ENCODE measurements at regions not wholly inside any gene's neighbourhood (a gene's known extent, or its start where the extent isn't known, plus 50 kb on each side); places are given as distances from the start of the nearest gene placed in this dataset.
"Not testable (repeated sequence)": the region's sequence is repeated elsewhere in the genome, so short reads cannot be mapped to it uniquely, and the experiment has no call there.

DNA sequence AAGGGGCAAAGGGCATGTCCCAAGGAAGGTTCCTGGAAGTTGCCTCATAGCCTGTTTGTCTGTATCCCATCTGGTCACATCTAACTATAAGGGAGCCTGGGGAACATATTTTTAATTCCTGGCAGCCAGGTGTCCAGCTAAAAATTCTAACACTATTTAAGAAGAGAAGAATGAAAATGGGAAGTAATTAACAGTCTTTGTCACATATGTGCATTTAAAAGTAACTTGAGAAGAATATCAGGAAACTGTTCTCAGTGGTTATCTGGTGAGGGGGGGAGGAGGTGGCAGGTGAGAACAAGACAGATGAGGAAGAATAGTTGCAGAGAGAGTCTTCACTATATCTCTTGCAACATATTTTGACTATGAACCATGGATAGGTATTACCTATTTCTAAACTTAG is 75.5 kb upstream of the ELOVL5 start:
- Histone ChIP-seq H4K20me1 (ENCODE audit: insufficient read depth) (no peaks in the 10 kb centered on the region), H3K4me2 (ENCODE audit: low read length) (no peak overlapping the region)

DNA sequence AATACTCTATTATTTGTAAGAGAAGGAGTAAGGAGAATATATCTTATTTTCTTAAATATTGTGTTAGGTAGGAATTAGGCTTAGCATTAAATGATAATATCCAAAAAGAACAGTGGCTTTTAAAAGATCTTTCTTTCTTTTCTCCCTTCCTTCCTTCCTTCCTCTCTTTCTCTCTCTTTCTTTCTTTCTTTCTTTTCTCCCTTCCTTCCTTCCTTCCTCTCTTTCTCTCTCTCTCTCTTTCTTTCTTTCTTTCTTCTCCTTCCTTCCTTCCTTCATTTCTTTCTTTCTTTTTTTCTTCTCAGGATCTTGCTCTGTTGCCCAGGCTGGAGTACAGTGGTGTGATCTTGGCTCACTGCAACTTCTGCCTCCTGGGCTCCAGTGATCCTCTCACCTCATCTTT is 74.8 kb upstream of the ELOVL5 start:
- not testable (repeated sequence) for H3K9me3 ChIP-seq (ENCODE audit: low read length); H3K36me3 ChIP-seq (ENCODE audit: insufficient read depth, low read length); H3F3A ChIP-seq (ENCODE audit: insufficient read depth, low read length, poor library complexity, severe bottlenecking); H3K79me2 ChIP-seq (replicated peaks; ENCODE audit: insufficient read depth, low read length); H3K9me2 ChIP-seq (ENCODE audit: insufficient read depth, low read length); H3K4me3 ChIP-seq (ENCODE audit: low read length); H4K20me1 ChIP-seq (ENCODE audit: insufficient read depth); H3K4me2 ChIP-seq (ENCODE audit: low read length); H3K27me3 ChIP-seq (ENCODE audit: insufficient read depth, low read depth, low read length); H3K9ac ChIP-seq (ENCODE audit: low read length); H2AFZ ChIP-seq (ENCODE audit: low read depth, low read length); H3K27ac ChIP-seq (ENCODE audit: low read length)

More for the DNA sequence above, 75.5 kb upstream of the ELOVL5 start:
- TF ChIP-seq SMC3 (conservative IDR thresholded peaks at IDR 0.05; ENCODE audit: poor library complexity) (no peak), RAD21 (conservative IDR thresholded peaks at IDR 0.05) (no peak), MXI1 (conservative IDR thresholded peaks at IDR 0.05; ENCODE audit: poor library complexity, severe bottlenecking) (no peak), EP300 (conservative IDR thresholded peaks at IDR 0.05; ENCODE audit: poor library complexity, severe bottlenecking) (no peak), POLR2AphosphoS5 (IDR thresholded peaks at IDR 0.05) (no peak)
- TF ChIP-seq, protein P1, sequence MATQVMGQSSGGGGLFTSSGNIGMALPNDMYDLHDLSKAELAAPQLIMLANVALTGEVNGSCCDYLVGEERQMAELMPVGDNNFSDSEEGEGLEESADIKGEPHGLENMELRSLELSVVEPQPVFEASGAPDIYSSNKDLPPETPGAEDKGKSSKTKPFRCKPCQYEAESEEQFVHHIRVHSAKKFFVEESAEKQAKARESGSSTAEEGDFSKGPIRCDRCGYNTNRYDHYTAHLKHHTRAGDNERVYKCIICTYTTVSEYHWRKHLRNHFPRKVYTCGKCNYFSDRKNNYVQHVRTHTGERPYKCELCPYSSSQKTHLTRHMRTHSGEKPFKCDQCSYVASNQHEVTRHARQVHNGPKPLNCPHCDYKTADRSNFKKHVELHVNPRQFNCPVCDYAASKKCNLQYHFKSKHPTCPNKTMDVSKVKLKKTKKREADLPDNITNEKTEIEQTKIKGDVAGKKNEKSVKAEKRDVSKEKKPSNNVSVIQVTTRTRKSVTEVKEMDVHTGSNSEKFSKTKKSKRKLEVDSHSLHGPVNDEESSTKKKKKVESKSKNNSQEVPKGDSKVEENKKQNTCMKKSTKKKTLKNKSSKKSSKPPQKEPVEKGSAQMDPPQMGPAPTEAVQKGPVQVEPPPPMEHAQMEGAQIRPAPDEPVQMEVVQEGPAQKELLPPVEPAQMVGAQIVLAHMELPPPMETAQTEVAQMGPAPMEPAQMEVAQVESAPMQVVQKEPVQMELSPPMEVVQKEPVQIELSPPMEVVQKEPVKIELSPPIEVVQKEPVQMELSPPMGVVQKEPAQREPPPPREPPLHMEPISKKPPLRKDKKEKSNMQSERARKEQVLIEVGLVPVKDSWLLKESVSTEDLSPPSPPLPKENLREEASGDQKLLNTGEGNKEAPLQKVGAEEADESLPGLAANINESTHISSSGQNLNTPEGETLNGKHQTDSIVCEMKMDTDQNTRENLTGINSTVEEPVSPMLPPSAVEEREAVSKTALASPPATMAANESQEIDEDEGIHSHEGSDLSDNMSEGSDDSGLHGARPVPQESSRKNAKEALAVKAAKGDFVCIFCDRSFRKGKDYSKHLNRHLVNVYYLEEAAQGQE (IDR thresholded peaks at IDR 0.05; ENCODE audit: borderline replicate concordance) = no peak
- TF ChIP-seq, protein P2, sequence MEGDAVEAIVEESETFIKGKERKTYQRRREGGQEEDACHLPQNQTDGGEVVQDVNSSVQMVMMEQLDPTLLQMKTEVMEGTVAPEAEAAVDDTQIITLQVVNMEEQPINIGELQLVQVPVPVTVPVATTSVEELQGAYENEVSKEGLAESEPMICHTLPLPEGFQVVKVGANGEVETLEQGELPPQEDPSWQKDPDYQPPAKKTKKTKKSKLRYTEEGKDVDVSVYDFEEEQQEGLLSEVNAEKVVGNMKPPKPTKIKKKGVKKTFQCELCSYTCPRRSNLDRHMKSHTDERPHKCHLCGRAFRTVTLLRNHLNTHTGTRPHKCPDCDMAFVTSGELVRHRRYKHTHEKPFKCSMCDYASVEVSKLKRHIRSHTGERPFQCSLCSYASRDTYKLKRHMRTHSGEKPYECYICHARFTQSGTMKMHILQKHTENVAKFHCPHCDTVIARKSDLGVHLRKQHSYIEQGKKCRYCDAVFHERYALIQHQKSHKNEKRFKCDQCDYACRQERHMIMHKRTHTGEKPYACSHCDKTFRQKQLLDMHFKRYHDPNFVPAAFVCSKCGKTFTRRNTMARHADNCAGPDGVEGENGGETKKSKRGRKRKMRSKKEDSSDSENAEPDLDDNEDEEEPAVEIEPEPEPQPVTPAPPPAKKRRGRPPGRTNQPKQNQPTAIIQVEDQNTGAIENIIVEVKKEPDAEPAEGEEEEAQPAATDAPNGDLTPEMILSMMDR (IDR thresholded peaks at IDR 0.05; ENCODE audit: poor library complexity, severe bottlenecking) = no peak
- Histone ChIP-seq H3K9me2 (ENCODE audit: insufficient read depth, low read length) (no peaks in the 10 kb centered on the region), H3F3A (ENCODE audit: insufficient read depth, low read length, poor library complexity, severe bottlenecking) (no peaks in the 10 kb centered on the region), H3K9ac (ENCODE audit: low read length) (no peak overlapping the region), H3K4me3 (ENCODE audit: low read length) (no peak overlapping the region), H3K36me3 (ENCODE audit: insufficient read depth, low read length) (no peaks in the 10 kb centered on the region), H3K27ac (ENCODE audit: low read length) (no peak overlapping the region), H3K9me3 (ENCODE audit: low read length) (no peaks in the 10 kb centered on the region), H3K27me3 (ENCODE audit: insufficient read depth, low read depth, low read length) (no peaks in the 10 kb centered on the region), H3K79me2 (replicated peaks; ENCODE audit: insufficient read depth, low read length) (no peaks in the 10 kb centered on the region), H2AFZ (ENCODE audit: low read depth, low read length) (no peak overlapping the region)

DNA sequence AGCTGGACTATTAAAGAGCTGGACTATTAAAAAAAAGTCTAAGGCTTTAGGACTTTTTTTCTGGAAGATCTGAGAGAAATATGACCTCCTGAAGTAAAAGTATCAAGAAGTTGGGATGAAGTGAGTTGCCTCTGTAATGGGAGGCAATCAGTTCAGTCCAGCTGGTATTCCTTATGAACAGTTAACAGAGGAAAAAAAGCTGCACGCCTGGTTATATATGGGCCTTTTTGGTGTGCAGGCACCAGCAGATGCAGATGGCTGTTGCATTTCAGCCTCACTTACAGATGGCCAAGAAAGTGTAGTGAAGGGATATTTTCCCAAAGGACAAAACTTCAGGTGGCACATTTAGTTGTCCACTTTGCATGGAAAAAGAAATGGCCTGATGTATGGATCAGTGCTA is 70.3 kb upstream of the ELOVL5 start:
- Histone ChIP-seq H3K9me3 (ENCODE audit: low read length) (no peaks in the 10 kb centered on the region), H3K9ac (ENCODE audit: low read length) (no peak overlapping the region), H3K36me3 (ENCODE audit: insufficient read depth, low read length) (no peaks in the 10 kb centered on the region), H3K27me3 (ENCODE audit: insufficient read depth, low read depth, low read length) (no peaks in the 10 kb centered on the region), H4K20me1 (ENCODE audit: insufficient read depth) (no peaks in the 10 kb centered on the region), H3K9me2 (ENCODE audit: insufficient read depth, low read length) (no peaks in the 10 kb centered on the region), H3K4me2 (ENCODE audit: low read length) (no peak overlapping the region), H2AFZ (ENCODE audit: low read depth, low read length) (no peak overlapping the region), H3F3A (ENCODE audit: insufficient read depth, low read length, poor library complexity, severe bottlenecking) (no peaks in the 10 kb centered on the region), H3K27ac (ENCODE audit: low read length) (no peak overlapping the region), H3K4me3 (ENCODE audit: low read length) (no peak overlapping the region), H3K79me2 (replicated peaks; ENCODE audit: insufficient read depth, low read length) (no peaks in the 10 kb centered on the region)
- TF ChIP-seq, protein P2 (IDR thresholded peaks at IDR 0.05; ENCODE audit: poor library complexity, severe bottlenecking) = no peak

All from neural cell (in vitro differentiated cells).